Kidney epithelial cell (primary cell): ENCODE measurements at regions not wholly inside any gene's neighbourhood (a gene's known extent, or its start where the extent isn't known, plus 50 kb on each side); places are given as distances from the start of the nearest gene placed in this dataset.

Experiments
- DNase-seq: peaks from one replicate; pipeline ENCODE4 v3.0.0-alpha.2; 2010; ENCODE audit warnings: low read depth
- H3K27me3 ChIP-seq: 2 replicates; pipeline ENCODE4 v1.6.0; 2011; ENCODE audit warnings: low read length; ENCODE audit not compliant: control insufficient read depth, insufficient read depth
- H3K36me3 ChIP-seq: 2 replicates; pipeline ENCODE4 v1.5.1; 2011; ENCODE audit warnings: low read length; ENCODE audit not compliant: control insufficient read depth, insufficient read depth
- H3K4me3 ChIP-seq: 2 replicates; pipeline ENCODE4 v1.5.1; 2011; ENCODE audit warnings: low read depth, mild to moderate bottlenecking, control low read depth, low read length
- TF ChIP-seq, protein P1 (sequence below): IDR thresholded peaks from 2 replicates; pipeline ENCODE4 v1.5.1; 2011; ENCODE audit warnings: mild to moderate bottlenecking, moderate library complexity, low read length, control low read depth, inconsistent platforms; ENCODE audit not compliant: insufficient read depth, poor library complexity, severe bottlenecking

GRCh38 chr2:145021962-145022665 is 502.2 kb upstream of the ZEB2 start:
- TF ChIP-seq, protein P1, sequence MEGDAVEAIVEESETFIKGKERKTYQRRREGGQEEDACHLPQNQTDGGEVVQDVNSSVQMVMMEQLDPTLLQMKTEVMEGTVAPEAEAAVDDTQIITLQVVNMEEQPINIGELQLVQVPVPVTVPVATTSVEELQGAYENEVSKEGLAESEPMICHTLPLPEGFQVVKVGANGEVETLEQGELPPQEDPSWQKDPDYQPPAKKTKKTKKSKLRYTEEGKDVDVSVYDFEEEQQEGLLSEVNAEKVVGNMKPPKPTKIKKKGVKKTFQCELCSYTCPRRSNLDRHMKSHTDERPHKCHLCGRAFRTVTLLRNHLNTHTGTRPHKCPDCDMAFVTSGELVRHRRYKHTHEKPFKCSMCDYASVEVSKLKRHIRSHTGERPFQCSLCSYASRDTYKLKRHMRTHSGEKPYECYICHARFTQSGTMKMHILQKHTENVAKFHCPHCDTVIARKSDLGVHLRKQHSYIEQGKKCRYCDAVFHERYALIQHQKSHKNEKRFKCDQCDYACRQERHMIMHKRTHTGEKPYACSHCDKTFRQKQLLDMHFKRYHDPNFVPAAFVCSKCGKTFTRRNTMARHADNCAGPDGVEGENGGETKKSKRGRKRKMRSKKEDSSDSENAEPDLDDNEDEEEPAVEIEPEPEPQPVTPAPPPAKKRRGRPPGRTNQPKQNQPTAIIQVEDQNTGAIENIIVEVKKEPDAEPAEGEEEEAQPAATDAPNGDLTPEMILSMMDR, result no peak
- Histone ChIP-seq H3K4me3 (no peak overlapping the region), H3K27me3 (no peaks in the 10 kb centered on the region), H3K36me3 (no peaks in the 10 kb centered on the region)
- DNase-seq, result no peak

DNA sequence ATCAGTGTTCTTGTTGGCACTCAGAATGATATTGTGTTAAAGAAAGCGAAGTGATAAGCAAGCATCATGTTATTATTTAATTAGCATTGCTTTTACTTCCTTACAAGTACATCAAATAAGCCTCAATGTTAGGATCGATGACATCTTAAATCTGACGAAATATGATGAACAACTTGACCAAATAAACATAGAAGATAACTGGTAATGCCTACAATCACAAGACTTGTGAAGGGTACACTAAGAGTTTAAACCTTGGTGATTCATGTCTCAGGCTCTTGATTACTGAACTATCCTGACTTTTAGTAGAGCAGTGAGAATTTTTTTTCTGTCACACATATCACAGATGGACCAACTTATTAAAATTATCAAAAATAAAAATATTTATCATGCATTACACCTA is 500.8 kb upstream of the ZEB2 start:
- H3K27me3 ChIP-seq, result no peaks in the 10 kb centered on the region
- TF ChIP-seq, protein P1, result no peak
- no peak overlapping the region for H3K4me3 ChIP-seq
- no peaks in the 10 kb centered on the region for H3K36me3 ChIP-seq
- no peak for DNase-seq

DNA sequence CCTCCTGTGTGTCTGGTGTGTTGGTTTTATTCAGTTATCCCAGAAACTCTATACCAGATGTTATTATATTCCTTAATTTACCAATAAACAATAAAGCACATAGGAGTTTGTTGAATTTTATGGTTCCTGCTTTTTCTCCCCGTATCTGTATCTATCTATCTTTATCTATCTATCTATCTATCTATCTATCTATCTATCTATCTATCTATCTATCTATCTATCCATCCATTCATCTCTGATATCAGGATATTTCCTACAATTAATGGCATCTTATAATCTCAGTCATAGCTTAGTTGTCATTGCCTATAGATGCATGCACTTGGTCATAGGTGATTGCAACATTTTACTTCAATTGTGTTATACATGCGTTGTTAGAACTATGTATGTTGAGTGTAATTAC is 500.2 kb upstream of the ZEB2 start:
- no peak for DNase-seq
- H3K27me3 ChIP-seq, result no peaks in the 10 kb centered on the region
- no peak overlapping the region for H3K4me3 ChIP-seq
- TF ChIP-seq, protein P1, result no peak
- no peaks in the 10 kb centered on the region for H3K36me3 ChIP-seq

DNA sequence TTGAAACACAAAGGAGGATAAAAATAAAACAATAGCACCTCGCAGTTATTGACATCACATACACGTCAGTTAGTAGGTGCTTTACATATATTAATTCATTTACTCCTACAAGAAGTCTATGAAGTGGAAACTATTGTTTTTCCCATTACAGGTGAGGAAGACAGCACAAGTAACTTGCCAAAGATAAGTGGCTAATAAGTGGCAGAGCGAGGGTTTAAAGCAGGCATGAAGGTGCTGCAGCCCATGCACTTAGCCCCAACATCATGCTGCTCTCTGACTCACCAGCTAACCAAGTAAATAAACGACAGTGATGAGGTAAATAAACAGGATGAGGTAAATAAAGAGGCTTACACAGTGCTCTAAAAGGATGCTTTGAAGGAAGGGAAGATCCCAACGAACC is 498.6 kb upstream of the ZEB2 start:
- Histone ChIP-seq H3K27me3 (no peaks in the 10 kb centered on the region), H3K4me3 (no peak overlapping the region), H3K36me3 (no peaks in the 10 kb centered on the region)
- TF ChIP-seq, protein P1, result no peak
- no peak for DNase-seq

DNA sequence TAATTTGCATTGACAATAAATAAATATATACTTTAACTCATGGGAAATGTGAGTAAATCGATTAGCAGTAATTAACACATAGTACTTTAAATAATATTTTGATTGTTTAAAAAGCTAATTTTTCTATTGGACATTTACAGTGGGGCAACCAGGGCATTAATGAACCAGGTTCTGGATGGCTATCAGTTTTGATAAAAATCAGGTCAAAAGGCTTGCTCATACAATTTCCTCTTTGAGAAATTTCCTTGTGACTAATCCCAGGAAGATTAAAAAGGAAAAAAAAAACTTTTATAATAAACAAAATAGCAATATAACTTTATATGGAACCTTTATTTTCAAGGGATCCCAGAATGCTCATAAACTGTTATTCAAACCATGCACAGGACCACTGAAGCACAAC is 497.2 kb upstream of the ZEB2 start:
- Histone ChIP-seq H3K36me3 (no peaks in the 10 kb centered on the region), H3K4me3 (no peak overlapping the region), H3K27me3 (no peaks in the 10 kb centered on the region)
- no peak for DNase-seq
- TF ChIP-seq, protein P1, result no peak

- no peaks in the 10 kb centered on the region for H3K36me3 ChIP-seq
- TF ChIP-seq, protein P1, result no peak
- DNase-seq, result no peak
- H3K27me3 ChIP-seq, result no peaks in the 10 kb centered on the region
- H3K4me3 ChIP-seq, result no peak overlapping the region
Measured at GRCh38 chr2:145016711-145017110, 496.8 kb upstream of the ZEB2 start.
